ENCODE measurements at regions not wholly inside any gene's neighbourhood (a gene's known extent, or its start where the extent isn't known, plus 50 kb on each side); places are given as distances from the start of the nearest gene placed in this dataset.
A peak's percentile ranks its signal among the peaks of the same experiment; 100 is the strongest.

DNA sequence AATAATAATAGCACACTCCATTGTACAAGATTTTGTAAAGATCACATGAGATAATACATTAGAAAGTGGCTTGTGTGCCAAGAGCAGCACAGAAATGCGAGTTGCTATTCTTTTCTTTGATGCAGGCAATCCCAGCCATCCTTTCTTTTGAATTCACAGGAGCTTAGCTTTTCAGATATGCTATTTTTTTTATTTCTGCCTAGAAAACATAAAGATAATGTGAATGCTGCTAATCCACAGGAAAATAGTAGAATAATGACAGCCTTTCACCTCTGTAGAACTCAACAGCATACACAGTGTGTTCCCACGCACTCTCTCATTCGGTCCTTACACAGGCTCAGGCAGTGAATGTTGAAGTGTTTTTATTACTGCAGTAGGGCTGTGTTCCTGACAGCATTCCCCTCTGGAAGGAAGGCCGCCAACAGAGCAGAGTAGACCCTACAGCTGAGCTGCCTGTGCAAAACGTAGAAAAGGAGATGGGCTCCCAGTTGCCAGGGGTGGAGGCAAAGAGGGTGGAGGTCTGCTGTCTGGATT lies 138.8 kb upstream of the TAPT1 start:
- no peak for DNase-seq (ENCODE audit: low read depth)

DNA sequence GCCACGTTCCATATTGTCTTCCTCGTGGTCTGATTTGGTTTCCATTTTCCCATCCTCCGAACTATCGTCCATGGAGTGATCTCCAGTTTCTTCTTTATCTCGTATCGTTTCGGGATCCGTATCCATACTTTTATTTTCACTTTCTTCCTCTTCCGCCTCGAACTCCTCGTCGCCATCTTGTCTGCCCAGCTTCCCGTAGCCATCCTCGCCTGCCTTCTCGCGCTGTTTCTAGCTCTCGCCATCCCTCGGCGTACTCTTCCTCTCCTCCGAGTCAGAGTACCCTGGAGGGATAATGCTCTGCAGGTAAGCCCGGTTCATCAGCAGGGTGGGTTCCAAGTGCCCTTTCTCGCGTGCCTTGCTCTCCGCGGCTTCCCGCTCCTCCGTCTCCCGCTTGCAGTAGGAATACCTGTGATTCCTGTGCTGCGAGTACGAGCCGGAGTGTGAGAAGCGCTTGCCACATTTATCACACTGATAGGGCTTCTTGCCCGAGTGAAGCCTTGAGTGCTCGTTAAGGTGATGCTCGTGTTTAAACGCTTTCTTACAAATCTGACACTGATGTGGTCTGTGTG lies 134.5 kb upstream of the TAPT1 start:
- no peak for DNase-seq (ENCODE audit: low read depth)

DNA sequence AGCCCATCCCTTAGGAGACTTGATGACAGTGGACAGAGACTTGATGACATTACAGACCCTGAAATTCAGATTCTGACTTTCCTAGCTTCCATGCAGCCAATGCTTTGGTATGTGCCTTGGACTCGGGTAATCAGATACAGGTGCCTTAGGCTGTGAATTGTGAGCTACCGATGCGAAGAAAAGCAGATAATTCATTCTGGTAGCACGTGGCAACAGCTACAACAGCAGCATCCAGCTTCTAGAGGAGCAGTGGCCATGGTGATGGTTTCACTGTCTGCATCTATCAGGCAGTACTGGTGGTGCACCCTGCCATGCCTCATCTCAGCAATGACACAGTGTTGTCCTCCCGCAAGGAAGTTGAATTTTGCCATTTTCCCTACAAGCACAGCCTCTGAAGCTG lies 126.9 kb upstream of the TAPT1 start:
- no peak for DNase-seq (ENCODE audit: low read depth)

DNA sequence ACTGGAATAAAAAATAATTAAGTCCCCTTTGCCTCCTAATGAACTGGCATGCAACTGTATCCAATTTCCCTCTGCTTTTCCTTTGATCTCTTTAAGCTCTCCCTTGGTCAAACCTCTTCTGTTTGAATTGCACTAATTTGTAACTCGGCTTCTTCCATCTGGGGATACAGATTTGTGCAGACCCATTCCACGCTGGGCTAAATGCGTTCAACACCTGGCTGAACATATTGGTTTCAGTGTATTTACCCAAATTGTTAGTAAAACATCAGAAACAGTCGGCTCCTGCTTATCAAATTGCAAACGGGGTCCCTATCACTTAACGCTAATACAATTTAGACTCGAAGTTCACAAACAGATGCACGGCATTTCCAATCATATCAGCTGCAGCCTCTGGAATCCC lies 124.9 kb upstream of the TAPT1 start:
- DNase-seq (ENCODE audit: low read depth), result no peak

DNA sequence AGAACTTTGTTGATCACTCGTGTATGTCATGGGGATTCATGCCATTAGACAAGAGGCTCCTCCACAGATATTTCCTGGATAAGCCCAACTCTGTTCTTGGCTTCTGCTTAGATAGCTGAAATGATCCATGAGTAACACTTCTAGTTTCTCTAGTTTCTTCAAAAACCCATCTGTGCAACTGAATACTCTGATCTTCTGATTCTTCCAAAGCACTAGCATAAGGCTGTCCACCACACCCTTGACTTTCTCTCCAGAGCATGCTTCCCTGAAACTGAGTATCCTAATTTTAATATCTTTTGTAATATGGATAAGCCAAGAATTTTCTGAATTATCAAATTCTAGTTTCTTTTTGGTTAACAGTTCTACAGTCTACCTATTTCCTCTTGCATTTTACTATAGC lies 118.6 kb upstream of the TAPT1 start:
- DNase-seq (ENCODE audit: low read depth), result no peak

DNA sequence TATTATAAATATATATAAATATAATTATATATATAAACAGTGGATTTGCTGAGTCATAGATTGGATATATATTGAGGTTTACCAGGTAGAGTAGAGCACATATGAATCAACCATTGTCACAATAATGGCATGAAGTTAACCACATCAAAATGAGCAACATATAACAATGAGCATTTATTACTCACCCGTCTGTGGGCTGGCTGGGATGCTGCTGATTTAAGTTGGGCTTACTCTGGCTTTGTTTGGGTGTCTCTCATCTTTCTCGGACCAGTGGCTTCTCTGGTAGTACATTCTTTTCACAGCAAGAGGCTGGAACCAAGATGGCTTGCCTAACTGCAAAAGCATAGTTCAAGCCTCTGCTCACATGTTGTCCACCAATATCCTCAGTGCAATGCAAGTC lies 111.7 kb upstream of the TAPT1 start:
- no peak for DNase-seq (ENCODE audit: low read depth)

DNA sequence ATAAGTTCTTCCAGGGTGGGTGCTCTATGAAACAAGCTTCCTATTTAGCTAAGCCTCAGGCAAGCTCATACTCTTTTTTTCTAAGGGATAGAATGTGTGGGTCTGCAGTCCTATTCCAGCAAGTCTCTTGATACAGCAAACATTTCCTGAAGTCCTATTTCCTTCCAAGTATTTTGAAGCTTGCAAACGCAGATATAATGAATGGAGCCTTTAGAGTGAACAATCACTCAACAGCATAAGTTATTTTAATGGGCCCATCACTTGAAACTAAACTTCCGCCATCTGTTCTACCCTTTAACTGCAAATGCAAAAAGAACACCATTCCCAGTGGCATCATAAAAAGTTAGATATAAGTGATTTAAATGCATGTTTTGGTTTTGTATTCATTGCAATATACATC lies 108.3 kb upstream of the TAPT1 start:
- no peak for DNase-seq (ENCODE audit: low read depth)

DNA sequence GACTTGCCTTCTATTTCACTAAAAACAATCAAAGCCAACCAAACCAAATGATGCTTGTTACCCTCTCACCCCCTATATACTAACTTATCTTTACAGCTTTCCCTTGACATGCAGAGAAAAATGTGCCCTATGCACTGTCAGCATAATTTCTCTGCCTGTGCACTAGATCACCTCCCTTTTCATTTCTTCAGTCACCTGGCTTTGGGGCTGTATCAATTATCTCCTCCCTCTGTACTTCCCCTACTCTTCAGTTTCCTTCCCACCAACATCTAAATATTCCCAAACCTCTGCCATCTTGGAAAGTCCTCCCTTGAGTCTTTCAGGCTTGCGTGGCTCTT lies 103.5 kb upstream of the TAPT1 start:
- no peak for DNase-seq (ENCODE audit: low read depth)

DNA sequence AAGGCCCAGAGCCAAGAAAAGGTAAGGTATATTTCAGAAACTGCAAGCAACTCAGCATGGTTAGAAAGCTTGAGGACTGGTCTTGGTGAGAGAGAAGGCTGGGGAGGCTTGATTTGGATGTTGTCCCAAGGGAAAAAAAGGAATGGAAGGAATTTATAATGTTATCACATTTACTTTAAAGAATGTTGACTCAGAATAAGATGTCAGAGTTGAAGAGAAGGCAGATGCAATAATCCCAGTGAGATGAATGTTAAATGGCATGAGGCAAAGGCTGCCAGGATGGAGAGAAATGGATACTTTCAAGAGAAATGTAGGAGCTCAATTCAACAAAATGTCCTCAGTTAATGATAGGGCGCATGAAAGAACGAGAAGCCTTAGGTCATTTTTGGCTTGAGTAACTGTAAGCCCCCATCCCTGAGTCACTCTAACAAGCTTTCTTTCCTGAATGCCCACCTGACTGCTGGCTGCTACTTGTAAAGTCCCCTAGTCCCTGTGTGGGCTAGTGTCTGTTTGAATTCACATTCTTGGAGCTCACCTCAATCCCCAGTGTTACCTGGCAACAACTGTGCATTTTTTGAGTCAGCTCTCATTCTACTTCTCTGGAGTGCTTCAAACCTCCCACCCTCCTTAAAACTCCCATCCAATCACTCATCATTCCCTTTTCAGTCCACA lies 103.0 kb upstream of the TAPT1 start:
- peak; percentile 53 for DNase-seq (ENCODE audit: low read depth)

DNA sequence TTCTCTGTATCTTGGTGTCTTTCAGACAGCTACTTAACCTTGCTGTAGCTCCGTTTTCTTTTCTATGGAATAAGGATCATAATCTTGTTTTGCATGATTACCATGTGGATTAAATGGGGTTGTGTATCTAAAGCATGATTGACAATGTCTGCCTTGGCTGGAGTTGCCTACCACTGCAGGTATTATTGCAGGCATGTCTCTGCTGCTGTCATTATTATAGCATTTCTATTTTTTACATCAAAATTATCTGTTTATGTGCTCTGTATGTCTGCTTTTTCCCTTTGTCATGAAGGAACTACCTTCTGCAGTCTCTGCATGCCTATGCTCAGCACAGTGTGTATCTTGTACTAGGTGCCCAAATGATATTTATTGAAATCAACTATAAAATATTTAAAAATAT lies 95.9 kb upstream of the TAPT1 start:
- no peak for DNase-seq (ENCODE audit: low read depth)

DNA sequence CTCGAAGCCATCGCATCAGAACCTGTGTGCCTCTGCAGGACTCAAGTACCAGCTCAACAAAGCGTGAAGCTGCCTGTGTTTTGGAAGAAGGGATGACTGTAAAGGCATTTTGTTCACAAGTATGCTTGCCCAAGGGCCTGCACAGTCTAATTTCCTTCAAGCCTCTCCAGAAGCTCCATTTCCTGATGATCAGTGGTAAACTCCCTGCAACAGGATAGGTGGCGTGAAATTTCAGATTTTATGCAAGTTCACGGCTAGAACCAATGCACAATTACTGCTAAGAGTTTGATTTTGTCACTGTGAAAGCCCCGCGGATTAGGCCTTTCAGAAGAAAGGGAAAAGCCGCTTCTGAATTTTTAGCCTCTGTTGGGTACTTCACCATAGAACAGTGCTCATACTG lies 89.2 kb upstream of the TAPT1 start:
- DNase-seq (ENCODE audit: low read depth), result no peak

DNA sequence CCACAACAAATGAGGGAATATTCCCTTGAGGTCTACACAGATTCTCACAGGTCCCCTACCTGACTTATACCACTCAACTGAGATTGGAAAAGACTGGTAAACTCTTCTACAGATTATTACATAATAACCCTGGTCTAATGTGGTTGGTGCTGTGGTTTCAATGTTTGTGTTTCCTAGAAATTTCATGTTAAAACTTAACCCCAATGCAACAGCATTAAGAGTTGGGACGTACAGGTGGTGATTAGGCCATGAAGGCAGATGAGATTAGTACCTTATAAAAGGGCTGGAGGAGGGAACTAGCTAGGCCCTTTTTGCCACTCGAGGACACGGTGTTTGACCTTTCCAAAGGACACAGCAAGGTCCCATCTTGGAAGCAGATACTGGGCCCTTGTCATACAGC lies 84.3 kb upstream of the TAPT1 start:
- DNase-seq (ENCODE audit: low read depth), result no peak

DNA sequence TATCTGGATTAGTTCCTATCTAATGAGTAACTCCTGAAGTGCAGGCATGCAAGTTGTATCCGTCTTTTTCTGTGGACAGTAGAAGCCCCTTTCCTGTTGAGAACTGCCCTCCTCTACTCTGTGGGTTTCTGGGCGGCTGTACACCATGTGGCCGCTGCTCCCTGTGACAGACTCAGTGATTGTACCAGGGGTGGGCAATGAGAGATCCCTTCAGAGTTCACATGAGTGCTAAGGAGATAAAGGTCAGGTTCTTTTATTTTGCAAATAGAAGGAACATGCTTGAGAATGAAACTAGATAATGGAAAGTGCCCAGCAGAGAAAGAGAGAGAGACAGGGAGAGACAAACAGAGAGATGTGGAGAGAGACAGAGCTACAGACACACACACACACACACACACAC lies 76.4 kb upstream of the TAPT1 start:
- DNase-seq (ENCODE audit: low read depth), result no peak

DNA sequence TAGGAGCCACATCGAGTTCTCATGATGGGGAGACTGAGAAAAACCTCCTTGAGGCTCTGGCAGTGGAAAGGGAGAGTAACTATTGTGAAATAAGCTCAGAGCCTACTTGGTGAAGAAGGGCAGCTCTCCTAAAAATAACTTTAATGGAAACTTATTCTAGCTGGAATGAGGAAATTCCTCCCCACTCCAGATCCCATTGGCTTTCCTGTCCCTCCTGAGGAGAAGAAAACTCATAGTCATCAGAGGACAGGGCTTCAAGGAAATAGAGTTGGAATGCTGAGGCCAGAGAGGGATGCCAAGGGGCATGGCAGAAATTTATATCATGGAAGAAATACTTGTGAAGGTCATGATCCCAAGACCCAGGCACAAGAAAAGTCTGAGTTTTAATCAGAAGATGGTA lies 70.7 kb upstream of the TAPT1 start:
- no peak for DNase-seq (ENCODE audit: low read depth)

DNA sequence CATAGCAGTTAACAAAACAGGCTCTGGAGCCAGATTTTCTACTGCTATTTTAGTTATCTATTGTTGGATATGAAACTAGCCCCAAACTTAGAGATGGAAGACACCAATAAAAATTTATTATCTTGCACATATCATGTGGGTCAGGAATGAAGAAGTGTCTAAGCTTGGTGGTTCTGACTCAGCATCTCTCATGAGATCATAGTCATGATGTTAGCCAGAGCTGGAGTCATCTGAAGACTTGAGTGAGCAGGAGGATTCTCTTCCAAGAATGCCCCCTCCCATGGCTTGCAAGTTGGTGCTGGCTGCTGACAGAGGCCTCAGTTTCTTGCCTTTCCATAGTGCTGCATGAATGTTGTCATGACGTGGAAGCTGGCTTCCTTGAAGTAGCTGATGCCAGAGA lies 68.2 kb upstream of the TAPT1 start:
- DNase-seq (ENCODE audit: low read depth), result no peak

DNA sequence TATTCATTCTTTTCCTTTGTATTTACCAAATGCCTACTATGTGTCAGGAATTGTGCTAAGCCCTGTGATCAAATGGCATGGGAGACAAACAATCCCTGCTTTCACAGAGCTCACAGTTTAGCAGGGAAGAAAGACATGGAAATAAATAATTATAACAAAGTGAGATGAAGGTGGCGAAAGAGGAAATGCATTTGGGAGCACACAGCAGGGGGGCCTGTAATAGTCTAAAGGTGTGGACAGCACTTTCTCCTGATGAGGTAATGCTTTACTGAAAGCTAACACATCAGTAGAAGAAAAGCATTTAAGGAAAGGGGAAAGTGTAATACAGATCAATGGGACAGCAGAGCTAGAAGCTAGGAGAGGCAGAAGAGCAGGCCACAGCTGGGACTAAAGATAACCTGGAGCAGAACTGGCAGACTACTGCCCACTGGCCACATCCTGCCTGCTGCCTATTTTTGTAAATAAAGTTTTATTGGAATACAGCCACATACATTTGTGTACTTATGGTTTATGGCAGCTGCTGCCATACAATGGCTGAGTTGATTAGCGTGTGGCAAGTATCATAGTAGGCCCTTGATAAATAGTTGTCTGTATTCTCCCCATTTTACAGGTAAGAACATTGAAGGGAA lies 67.1 kb upstream of the TAPT1 start:
- DNase-seq (ENCODE audit: low read depth), result no peak

DNA sequence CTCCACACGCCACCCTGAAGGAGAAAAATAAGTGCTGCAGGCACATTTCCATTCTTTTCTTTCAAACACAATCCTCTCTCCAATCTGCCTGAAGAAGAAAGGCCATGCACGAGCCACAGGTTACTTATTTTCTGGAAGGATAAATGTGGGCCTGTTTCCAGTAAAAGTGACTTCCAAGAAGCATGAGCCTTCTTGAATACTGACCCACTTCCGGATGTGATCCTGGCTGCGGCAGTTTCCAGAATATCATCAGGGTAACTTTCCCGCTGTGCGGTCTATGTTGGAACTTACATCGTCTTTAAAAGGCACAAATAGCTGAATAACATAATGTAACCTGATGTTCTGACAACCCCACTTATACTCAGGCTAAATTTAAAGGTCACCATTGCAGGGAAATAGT lies 66.3 kb upstream of the TAPT1 start:
- DNase-seq (ENCODE audit: low read depth), result no peak

DNA sequence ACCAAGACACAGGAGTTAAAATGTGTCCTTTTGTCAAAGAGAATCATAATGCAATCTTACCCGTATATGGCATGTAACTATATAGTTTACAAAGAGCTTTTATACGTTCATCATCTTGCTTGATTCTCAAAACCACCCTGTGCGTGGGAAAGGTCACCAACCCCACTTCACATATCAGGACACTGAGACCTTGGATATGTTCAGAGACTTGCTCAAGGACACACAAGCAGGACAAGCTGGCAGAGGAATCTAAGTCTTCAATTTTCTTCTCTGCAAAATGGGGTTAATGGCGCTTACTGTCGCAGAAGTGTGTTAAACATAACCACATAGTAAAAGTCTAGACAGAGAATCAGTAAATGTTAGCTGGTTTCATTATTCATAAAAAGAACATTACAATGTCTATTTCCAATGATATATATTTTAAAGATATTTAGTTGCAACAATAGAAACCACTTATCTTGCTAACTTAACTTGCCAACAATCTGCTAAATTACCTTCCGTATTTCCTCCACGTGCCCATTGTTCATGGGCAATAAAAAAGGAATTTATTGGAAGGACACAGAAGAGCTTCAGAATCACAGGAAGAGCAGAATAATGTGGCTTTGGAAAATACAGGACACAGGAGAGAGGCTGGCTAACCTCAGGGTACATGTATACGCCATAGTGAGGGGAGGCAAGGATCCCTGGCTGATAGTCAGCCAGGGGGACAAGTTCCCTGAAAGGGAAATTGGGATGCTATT lies 64.6 kb upstream of the TAPT1 start:
- DNase-seq (ENCODE audit: low read depth), result no peak

DNA sequence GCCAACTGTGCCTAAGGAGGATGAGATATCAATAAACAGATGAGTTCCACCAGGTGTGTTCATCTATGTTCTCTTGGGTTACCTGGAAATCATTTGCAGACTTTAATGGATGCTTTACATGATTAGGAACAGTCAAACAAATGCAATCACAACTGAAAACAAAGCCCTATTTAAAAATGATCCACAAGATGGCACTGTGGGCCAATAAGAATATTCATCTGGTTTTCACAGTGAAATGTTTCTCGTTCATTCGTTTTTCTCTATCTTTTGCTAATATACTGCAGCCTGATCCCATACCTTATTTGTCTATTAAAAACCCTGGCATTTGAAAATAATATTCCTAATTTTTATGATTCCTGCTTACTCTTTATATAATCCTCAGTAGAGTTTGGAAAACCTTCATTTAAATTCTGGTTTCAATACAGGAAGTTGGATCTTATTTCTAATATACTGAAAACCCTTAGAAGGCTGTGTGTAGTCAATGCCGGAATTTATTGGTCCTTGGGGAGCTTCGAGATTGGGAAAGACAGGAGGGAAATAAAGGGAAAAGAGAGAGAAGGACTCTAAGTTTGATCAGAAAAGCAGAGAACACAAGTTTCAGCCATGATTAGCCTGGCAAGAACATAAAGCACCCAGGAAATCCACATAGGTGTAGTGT lies 63.8 kb upstream of the TAPT1 start:
- DNase-seq (ENCODE audit: low read depth), result no peak

DNA sequence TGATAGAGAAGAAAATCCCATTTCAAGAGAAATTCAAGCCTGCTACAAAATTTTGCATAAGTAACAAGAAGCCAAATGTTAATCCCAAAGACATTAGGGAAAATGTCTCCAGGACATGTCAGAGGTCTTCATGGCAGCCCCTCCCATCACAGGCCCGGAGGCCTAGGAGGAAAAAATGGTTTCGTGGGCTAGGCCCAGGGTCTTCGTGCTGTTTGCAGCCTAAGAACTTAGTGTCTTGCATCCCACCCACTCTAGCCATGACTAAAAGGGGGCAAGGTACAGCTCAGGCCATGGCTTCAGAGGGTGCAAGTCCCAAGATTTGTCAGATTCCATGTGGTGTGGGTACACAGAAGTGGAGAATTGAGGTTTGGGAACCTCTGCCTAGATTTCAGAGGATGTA lies 57.8 kb upstream of the TAPT1 start:
- no peak for DNase-seq (ENCODE audit: low read depth)

DNA sequence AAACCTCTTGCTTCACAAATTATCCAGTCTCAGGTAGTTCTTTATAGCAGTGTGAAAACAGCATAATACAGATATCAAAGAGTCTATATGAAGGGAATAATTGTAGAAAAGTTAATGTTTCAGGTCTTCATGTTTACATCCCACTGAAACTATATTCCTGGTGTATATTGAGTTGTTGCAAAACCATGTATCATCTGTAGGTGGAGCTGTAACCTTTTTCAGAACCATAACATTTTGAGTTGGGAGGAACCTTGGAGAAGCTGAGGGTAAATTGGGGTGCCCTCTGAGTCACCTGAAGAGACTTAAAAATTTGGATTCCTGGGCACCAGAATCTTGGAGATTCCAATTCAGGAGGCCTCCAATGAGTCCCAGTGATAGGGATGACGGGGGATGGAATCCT lies 51.9 kb upstream of the TAPT1 start:
- DNase-seq (ENCODE audit: low read depth), result no peak
